Uterus (tissue), 2 donors: ENCODE measurements at regions not wholly inside any gene's neighbourhood (a gene's known extent, or its start where the extent isn't known, plus 50 kb on each side); places are given as distances from the start of the nearest gene placed in this dataset.

ENCODE experiments used
- CTCF ChIP-seq, 4 experiments: fragments of 200-600 bp in 2 of 4; fragments of 450-650 bp in 2 of 4; sonication (generic) in 2 of 4; IDR thresholded peaks; one replicate each; pipeline ENCODE4 v1.5.1; 2016 to 2019; ENCODE audit warnings: antibody characterized with exemption in 4 of 4, mild to moderate bottlenecking in 2 of 4, moderate library complexity in 1 of 4
- POLR2A ChIP-seq, 2 donors: fragments of 450-650 bp; IDR thresholded peaks; one replicate each; pipeline ENCODE4 v1.6.1; 2016; ENCODE audit warnings: antibody characterized with exemption in 2 of 2, mild to moderate bottlenecking in 1 of 2, moderate library complexity in 1 of 2

GRCh38 chr7:9231630-9232121 is 798.3 kb downstream of the NXPH1 start:
- TF ChIP-seq CTCF (IDR thresholded peaks at IDR 0.05) (no peak), POLR2A (IDR thresholded peaks at IDR 0.05) (no peak)
